VCaP (cell line): ENCODE measurements at regions not wholly inside any gene's neighbourhood (a gene's known extent, or its start where the extent isn't known, plus 50 kb on each side); places are given as distances from the start of the nearest gene placed in this dataset.

Source experiments
- H3K27ac ChIP-seq: fragments of 450-650 bp; 2 replicates; pipeline ENCODE4 v1.5.1; 2017
- CTCF ChIP-seq: fragments of 450-650 bp; conservative IDR thresholded peaks from 2 replicates; pipeline ENCODE4 v1.5.1; 2017; ENCODE audit warnings: mild to moderate bottlenecking, moderate library complexity

GRCh38 chr3:14346191-14346590, 56.2 kb upstream of the SLC6A6 start:
- no peak overlapping the region for H3K27ac ChIP-seq
- TF ChIP-seq CTCF: no peak

DNA sequence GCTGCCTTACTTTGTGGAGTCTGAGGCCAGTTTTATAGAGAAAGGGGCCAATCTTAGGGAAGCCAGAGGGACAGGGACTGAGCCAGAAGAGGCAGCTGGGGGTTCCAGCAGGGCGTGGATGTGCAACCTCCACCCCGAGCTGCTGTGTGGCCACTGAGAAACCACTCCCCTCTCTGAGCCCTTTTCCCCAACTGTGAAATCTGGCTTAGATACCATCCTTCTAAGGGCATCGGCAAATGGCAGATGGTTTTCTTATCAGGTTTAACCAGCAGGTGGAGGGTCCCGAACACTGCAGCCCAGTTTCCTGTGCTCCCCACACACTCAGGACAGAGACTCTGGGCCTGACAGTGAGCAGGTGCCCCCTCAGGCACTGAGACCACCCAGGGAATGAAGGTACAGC, 55.8 kb upstream of the SLC6A6 start:
- TF ChIP-seq CTCF: no peak
- H3K27ac ChIP-seq: no peak overlapping the region

GRCh38 chr3:14347110-14347509, 55.3 kb upstream of the SLC6A6 start:
- H3K27ac ChIP-seq: no peak overlapping the region
- no peak for TF ChIP-seq CTCF

DNA sequence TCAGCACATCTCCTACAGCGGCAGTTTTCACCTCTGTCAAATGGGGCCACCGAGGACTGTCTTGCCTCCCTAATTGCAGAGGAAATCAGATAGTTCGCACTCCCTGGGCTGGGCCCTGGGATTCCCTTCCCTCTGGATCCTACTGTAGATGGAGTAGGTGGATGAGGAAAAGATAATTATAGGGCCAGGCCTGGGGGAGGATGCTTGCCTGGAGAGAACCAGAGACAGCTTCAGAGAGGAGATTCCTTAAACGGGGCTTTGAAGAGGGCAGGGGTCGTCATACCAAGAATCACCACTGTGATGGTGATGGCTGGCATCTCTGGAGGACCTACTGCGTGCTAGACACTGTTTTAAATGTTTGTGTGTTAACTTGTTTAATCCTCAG, 50.8 kb upstream of the SLC6A6 start:
- H3K27ac ChIP-seq: no peak overlapping the region
- TF ChIP-seq CTCF: no peak

GRCh38 chr3:14352002-14352627, 50.3 kb upstream of the SLC6A6 start:
- H3K27ac ChIP-seq: no peak overlapping the region
- TF ChIP-seq CTCF: no peak
